ENCODE measurements at regions not wholly inside any gene's neighbourhood (a gene's known extent, or its start where the extent isn't known, plus 50 kb on each side); places are given as distances from the start of the nearest gene placed in this dataset.

GRCh38 chr16:35185366-35186044 is 1726.1 kb downstream of the TP53TG3F start:
- TF ChIP-seq EP300 (IDR thresholded peaks at IDR 0.05) (no peak), CTCF (IDR thresholded peaks at IDR 0.05) (no peak)
